AG04449 (cell line): ENCODE measurements at regions not wholly inside any gene's neighbourhood (a gene's known extent, or its start where the extent isn't known, plus 50 kb on each side); places are given as distances from the start of the nearest gene placed in this dataset.

Experiments used
- CTCF ChIA-PET: fragments of 350-600 bp; formaldehyde crosslinking; extraction: SDS; loops from one replicate; lab custom pipeline; 2021; ENCODE audit warnings: antibody characterized with exemption; lab: Yijun Ruan, JAX
- POLR2A ChIA-PET: fragments of 400-600, 350-600 bp; formaldehyde crosslinking; extraction: SDS; loops from one replicate; lab custom pipeline; 2020; ENCODE audit warnings: antibody characterized with exemption, inconsistent platforms; lab: Yijun Ruan, JAX
- DNase-seq: peaks from one replicate; pipeline ENCODE4 v3.0.0-alpha.2; 2010; ENCODE audit warnings: low read depth, low spot score
- H3K4me3 ChIP-seq: 2 replicates; pipeline ENCODE4 v1.5.1; 2011; ENCODE audit warnings: low read depth, mild to moderate bottlenecking, control low read depth, low read length
- TF ChIP-seq, protein P1 (sequence below): IDR thresholded peaks from one replicate; pipeline ENCODE4 v1.5.1; 2011; ENCODE audit warnings: mild to moderate bottlenecking, moderate library complexity, low read length, control low read depth, inconsistent platforms; ENCODE audit not compliant: insufficient read depth; ENCODE audit errors: missing control alignments

GRCh38 chr7:17070231-17070708 lies 188.5 kb upstream of the AGR3 start:
- no peak for DNase-seq
- ChIA-PET POLR2A (no interaction called here), CTCF (no interaction called here)
- H3K4me3 ChIP-seq, result no peak overlapping the region
- TF ChIP-seq, protein P1, sequence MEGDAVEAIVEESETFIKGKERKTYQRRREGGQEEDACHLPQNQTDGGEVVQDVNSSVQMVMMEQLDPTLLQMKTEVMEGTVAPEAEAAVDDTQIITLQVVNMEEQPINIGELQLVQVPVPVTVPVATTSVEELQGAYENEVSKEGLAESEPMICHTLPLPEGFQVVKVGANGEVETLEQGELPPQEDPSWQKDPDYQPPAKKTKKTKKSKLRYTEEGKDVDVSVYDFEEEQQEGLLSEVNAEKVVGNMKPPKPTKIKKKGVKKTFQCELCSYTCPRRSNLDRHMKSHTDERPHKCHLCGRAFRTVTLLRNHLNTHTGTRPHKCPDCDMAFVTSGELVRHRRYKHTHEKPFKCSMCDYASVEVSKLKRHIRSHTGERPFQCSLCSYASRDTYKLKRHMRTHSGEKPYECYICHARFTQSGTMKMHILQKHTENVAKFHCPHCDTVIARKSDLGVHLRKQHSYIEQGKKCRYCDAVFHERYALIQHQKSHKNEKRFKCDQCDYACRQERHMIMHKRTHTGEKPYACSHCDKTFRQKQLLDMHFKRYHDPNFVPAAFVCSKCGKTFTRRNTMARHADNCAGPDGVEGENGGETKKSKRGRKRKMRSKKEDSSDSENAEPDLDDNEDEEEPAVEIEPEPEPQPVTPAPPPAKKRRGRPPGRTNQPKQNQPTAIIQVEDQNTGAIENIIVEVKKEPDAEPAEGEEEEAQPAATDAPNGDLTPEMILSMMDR, result no peak

DNA sequence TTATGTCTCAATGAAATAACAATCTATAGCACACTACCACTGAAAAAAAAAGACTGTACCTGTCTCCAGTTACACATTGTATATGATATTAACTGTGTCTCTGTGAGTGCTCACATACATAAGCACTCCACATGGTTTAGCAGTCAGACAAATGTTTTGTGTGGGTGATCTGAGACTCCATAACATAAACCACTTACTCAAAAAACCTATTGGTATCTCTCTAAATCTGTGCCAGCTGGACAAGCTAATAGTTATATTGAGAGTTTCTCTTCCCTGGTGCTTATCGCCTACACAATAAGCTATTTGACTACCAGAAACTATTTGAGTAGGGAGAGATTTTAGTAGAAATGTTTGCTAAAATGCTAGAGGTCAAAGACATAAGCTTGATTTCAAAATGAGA lies 190.1 kb upstream of the AGR3 start:
- ChIA-PET CTCF (interaction anchor here (1.0 to 2.8 kb wide), 3 partner anchors 8 to 14 kb away, joined by 3 to 18 read pairs (median 9); no protein-coding TSS in a partner anchor), POLR2A (no interaction called here)
- H3K4me3 ChIP-seq, result no peak overlapping the region
- TF ChIP-seq, protein P1, result no peak
- DNase-seq, result no peak

DNA sequence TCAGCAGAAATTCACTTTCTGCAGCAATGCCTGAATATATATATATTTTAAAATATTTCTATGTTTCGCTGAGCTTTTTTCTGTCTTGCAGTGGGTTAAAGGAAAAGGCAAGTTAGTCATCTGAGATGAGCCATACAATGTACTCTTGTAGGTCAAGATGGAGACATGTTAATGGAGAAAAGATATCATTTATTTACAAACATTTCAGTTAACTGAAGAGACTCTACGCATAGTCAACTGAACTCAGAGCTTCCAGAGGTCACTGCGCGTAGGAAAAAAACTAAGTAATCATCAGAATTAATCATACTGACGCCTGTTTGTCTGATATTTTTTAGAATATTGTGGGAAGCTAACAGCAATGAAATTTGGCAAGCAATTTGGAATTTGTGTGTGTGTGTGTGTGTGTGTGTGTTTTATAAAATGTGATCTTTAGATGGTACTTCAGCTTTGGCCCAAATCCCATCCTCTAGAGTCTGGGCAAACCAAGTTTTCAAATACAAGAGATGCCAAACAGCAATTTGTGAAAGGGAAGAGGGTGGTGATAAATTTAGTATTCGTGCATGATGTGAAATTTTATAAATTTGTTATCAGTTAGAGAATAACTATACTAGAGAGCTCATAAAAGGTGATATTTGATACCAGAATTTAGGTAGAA lies 193.9 kb upstream of the AGR3 start:
- ChIA-PET CTCF (interaction anchor here (0.7 to 4.1 kb wide), 3 partner anchors 12 to 149 kb away, joined by 3 to 21 read pairs (median 4); no protein-coding TSS in a partner anchor), POLR2A (no interaction called here)
- TF ChIP-seq, protein P1, result no peak
- H3K4me3 ChIP-seq, result no peak overlapping the region
- DNase-seq, result no peak

DNA sequence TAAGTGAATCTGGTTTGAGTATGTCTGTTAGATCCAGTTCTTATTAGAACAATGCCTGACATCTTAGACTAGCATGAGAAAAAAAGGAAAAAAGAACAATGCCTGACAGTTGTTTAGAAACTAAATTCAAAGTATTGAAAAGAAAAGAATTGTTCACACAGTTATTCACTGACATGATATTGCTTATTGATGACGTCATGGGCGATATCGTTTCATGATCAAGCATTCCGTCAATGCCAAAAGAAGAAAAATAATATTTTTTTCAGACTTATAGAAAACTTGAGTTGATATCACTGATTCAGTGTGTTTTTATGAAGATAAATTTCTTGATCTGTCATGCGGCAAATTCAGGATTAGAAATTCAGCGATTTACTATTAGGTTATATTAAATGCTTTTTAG lies 196.5 kb upstream of the AGR3 start:
- DNase-seq, result no peak
- POLR2A ChIA-PET, result no interaction called here
- H3K4me3 ChIP-seq, result no peak overlapping the region
- CTCF ChIA-PET, result interaction anchor here (1.0 to 4.1 kb wide), 2 partner anchors 9 to 16 kb away, joined by 3 to 21 read pairs; no protein-coding TSS in a partner anchor
- TF ChIP-seq, protein P1, result no peak

DNA sequence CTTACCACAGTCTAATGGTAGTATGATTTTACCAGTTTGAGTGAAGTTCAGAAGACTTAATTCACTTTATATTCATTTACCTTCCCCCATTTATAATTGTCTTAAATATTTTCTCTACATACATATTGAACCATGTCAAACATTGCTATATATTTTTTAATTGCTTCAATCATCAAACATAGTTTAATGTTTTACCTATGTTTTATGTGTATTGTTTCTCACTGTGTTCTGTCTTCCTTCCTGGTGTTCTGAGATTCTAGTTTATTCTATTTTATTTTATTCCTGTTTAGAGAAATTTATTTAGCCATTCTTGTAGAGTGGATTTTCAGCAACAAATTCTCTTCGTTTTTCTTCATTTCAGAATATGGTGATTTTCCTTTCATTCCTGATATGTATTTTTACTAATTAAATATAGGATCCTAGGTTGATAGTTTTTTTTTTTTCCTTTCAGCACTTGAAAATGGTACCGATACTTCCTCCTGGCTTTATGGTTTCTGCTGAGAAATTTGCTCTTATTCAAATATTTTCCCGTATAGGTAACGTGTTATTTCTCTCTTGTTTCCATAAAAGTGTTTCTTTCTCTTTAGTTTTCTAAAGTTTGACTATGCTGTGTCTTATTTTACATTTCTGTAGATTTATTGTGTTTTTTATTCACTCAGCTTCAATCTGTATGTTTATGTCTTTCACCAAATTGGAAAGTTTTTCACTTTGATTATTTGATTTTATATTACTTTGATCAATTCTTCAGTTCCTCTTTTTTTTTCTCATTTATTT lies 201.8 kb upstream of the AGR3 start:
- TF ChIP-seq, protein P1, result no peak
- CTCF ChIA-PET, result interaction anchor here (1.3 kb wide), 1 partner anchor 21 kb away, joined by 3 read pairs; no protein-coding TSS in a partner anchor
- no peak for DNase-seq
- no peak overlapping the region for H3K4me3 ChIP-seq
- POLR2A ChIA-PET, result no interaction called here

DNA sequence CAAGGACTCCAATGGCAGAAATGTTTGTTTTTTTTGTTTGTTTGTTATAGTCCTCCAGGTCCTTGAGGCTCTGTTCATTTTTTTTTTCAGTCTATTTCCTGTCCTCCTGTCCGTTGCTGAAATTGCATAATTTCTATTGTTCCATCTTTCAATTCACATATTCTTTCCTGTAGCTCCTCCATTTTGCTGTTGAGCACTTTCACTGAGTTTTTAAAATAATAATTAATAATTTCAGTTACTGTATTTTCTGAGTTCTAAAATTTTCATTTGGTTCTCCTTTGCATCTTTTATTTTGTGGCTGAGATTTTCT lies 202.3 kb upstream of the AGR3 start:
- DNase-seq, result no peak
- H3K4me3 ChIP-seq, result no peak overlapping the region
- ChIA-PET CTCF (interaction anchor here (1.3 kb wide), 1 partner anchor 21 kb away, joined by 3 read pairs; no protein-coding TSS in a partner anchor), POLR2A (no interaction called here)
- TF ChIP-seq, protein P1, result no peak
